ENCODE measurements at regions not wholly inside any gene's neighbourhood (a gene's known extent, or its start where the extent isn't known, plus 50 kb on each side); places are given as distances from the start of the nearest gene placed in this dataset.

DNA sequence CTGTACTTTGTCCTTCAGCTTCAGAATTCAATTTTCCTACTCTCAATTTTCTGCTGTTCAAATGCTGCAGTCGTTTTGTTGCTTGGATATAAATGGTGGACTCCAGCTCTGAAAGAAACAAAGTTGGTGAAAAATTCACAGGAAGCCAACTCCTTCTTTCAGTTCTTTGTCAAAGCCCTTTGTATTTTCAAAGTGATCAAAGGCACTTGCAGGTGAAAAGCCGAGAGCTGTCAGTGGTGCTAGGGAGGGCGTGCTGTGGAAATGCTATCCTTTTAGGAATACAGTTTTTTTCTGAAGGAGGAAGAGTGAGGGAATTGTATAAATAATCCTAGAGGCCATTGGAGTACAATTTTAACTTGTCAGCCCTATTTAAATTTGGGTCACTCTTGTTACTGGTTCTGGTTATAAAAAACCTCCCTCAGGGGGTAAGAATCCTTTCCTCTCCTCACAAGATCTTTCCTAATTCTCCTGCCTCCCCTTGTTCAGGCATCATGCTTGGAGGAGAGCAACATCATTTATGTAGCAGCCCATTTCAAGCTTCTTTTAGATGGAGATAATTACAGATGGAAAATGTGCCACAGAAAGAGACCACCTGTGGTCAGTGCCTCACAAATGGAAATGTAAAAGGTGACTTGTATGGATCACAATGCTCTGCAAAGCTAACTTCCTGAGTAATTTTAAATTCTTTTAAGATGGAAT lies 62.5 kb upstream of the GHR start:
- no peak for DNase-seq

DNA sequence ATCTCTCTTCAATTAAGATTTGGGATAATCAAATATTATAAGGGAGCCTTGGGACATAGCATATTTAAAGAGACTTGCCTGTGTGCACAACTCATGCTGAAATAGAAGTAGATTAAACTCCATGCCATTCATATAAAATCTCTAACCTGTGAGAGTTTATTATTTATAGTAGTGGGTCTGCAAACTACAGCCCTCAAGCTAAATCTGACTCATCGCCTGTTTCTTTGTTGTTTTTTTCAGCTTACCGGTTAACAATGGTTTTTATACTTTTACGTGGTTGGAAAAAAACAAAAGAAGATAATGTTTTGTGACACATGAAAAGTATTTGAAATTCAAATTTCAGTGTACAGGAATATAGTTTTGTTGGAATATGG lies 61.9 kb upstream of the GHR start:
- no peak for DNase-seq

DNA sequence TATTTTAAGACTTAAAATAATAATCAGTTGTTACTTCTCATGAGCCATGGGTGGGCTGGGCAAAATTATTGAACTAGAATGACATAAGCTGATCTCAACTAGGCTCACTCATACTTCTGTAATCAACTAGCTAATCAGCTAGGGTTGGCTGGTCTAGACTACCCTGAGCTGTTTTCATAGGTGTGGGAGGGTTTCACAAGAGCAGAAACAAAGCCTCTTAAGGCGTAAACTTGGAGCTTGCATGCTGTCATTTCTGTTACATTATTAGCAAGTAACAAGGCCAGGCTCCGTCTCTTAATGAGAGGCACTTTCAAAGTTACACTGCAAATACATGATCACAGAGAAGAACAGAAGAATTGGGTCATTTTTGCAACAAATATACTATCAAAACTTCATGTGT lies 57.2 kb upstream of the GHR start:
- DNase-seq = no peak

All from activated CD8-positive, alpha-beta memory T cell treated with anti-CD3 and anti-CD28 coated beads, Interleukin-2, amount 50 U/mL, for 48 hours (primary cell).